ENCODE measurements at regions not wholly inside any gene's neighbourhood (a gene's known extent, or its start where the extent isn't known, plus 50 kb on each side); places are given as distances from the start of the nearest gene placed in this dataset.

DNA sequence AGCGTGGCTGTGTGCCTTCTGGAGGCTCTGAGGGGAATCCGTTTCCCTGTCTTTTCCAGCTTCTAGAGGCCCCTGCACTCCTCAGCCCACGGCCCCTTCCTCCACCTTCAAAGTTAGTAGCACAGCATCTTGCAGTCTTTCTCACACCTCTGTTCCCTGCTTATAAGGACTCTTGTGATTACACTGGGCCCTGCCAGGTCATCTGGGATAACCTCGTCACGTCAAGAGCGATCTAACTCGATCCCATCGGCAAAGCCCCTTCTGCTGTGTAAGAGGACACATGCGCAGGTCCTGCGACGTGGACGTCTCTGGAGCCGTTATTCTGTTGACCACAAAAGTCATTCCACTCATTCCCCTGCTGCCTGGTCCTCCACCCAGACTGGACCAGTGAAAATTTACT, 159.2 kb downstream of the BMP7 start:
- peaks cover 26% of the 10 kb centered on the region for H3K27me3 Mint-ChIP-seq
- no peaks in the 10 kb centered on the region for H3K9me3 Mint-ChIP-seq
- H3K36me3 Mint-ChIP-seq (ENCODE audit: low read depth) = no peaks in the 10 kb centered on the region
- Histone ChIP-seq H3K9me3 (ENCODE audit: control insufficient read depth in 1 of 2, insufficient read depth in 1 of 2, low read length in 2 of 2) (peaks cover 0 to 26% of the 10 kb centered on the region in 2 experiments), H3K27ac (ENCODE audit: low read depth in 1 of 2, low read length in 2 of 2) (no peak overlapping the region), H3K27me3 (ENCODE audit: control insufficient read depth in 1 of 2, insufficient read depth in 2 of 2, low read length in 2 of 2) (peaks cover 0 to 4% of the 10 kb centered on the region in 2 experiments), H3K4me1 (ENCODE audit: insufficient read depth, low read length) (no peaks in the 10 kb centered on the region), H3K4me3 (ENCODE audit: low read length) (no peak overlapping the region), H3K36me3 (ENCODE audit: insufficient read depth, low read length) (no peaks in the 10 kb centered on the region)
- ChIA-PET POLR2A (no interaction called here), CTCF (no interaction called here)
- no peak overlapping the region for H3K4me3 Mint-ChIP-seq
- DNase-seq = no peak
- TF ChIP-seq, protein P1, sequence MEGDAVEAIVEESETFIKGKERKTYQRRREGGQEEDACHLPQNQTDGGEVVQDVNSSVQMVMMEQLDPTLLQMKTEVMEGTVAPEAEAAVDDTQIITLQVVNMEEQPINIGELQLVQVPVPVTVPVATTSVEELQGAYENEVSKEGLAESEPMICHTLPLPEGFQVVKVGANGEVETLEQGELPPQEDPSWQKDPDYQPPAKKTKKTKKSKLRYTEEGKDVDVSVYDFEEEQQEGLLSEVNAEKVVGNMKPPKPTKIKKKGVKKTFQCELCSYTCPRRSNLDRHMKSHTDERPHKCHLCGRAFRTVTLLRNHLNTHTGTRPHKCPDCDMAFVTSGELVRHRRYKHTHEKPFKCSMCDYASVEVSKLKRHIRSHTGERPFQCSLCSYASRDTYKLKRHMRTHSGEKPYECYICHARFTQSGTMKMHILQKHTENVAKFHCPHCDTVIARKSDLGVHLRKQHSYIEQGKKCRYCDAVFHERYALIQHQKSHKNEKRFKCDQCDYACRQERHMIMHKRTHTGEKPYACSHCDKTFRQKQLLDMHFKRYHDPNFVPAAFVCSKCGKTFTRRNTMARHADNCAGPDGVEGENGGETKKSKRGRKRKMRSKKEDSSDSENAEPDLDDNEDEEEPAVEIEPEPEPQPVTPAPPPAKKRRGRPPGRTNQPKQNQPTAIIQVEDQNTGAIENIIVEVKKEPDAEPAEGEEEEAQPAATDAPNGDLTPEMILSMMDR (IDR thresholded peaks at IDR 0.05) = no peak
- no peak for ATAC-seq (ENCODE audit: poor library complexity)
- H3K4me1 Mint-ChIP-seq (ENCODE audit: low read depth) = no peaks in the 10 kb centered on the region
- no peak overlapping the region for H3K27ac Mint-ChIP-seq
- intact Hi-C loops (cut with DNase I, micrococcal nuclease) = no loop called here

DNA sequence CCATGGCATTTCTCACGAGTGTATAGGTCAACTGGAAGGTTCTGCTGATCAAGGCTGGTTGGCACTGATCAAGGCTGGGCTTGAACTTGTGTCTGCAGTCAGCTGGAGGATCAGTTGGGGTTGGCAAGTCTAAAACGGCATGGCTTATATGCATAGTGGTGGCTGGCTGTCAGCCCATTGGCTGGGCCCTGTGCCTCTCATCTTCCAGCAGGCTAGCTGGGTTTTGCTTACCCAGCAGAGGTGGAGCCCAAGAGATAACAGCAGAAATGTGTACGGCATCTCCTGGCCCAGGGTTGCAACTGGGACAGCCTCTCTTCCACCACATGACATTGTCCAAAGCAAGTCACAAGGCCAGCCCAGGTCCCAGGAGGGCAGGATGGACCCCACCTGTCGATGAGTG, 158.2 kb downstream of the BMP7 start:
- TF ChIP-seq, protein P1 (IDR thresholded peaks at IDR 0.05) = no peak
- Histone ChIP-seq H3K4me1 (ENCODE audit: insufficient read depth, low read length) (no peaks in the 10 kb centered on the region), H3K4me3 (ENCODE audit: low read length) (no peak overlapping the region), H3K9me3 (ENCODE audit: control insufficient read depth in 1 of 2, insufficient read depth in 1 of 2, low read length in 2 of 2) (peaks cover 0 to 21% of the 10 kb centered on the region in 2 experiments), H3K27me3 (ENCODE audit: control insufficient read depth in 1 of 2, insufficient read depth in 2 of 2, low read length in 2 of 2) (peaks cover 0 to 2% of the 10 kb centered on the region in 2 experiments), H3K27ac (ENCODE audit: low read depth in 1 of 2, low read length in 2 of 2) (no peak overlapping the region), H3K36me3 (ENCODE audit: insufficient read depth, low read length) (no peaks in the 10 kb centered on the region)
- H3K4me3 Mint-ChIP-seq = no peak overlapping the region
- POLR2A ChIA-PET = no interaction called here
- DNase-seq (no peak), ATAC-seq (ENCODE audit: poor library complexity) (no peak)
- no peak overlapping the region for H3K27ac Mint-ChIP-seq
- no peaks in the 10 kb centered on the region for H3K36me3 Mint-ChIP-seq (ENCODE audit: low read depth)
- CTCF ChIA-PET = no interaction called here
- intact Hi-C loops (cut with DNase I, micrococcal nuclease) = no loop called here
- no peaks in the 10 kb centered on the region for H3K4me1 Mint-ChIP-seq (ENCODE audit: low read depth)
- no peaks in the 10 kb centered on the region for H3K9me3 Mint-ChIP-seq
- H3K27me3 Mint-ChIP-seq = peaks cover 26% of the 10 kb centered on the region

DNA sequence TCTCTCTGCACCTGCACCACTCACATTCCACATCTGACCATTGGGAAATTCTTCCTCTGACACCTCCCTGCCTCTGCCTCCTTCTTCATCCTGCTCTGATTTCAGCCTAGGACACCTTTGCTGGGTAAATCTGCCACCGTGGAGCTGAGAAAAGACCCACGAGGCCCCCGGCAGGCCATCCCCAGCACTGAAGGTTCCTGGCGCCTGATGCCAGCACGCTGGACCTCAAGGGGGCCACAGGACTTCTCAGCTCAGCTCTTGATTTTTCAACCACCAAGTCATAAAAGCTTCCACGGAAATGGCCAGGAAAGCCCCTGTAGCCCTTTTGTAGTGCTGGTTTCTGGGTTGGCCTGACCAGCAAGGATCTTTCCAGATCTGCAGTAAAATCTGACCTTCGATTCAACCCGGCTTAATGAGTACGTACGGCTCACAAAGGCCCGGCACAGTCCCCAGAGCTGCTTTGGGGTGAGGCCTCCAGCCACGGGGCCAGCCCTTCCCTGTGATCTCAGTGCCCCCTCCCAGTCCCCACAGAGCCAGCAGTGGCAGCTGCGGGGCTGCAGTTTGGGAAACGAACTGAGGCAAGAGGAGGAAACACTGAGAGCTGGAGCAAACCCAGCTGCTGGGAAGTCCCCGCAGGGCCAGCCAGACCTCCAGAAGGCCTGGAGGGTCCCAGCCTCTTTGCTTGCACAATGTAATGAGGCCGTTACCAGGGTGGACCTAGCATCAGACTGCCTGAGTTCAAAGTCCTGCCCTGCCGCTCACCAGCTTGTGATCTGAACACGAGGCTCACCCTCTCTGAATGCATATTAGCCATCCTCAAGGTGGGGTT, 157.5 kb downstream of the BMP7 start:
- Mint-ChIP-seq H3K4me3 (no peak overlapping the region), H3K9me3 (no peaks in the 10 kb centered on the region), H3K4me1 (ENCODE audit: low read depth) (no peaks in the 10 kb centered on the region), H3K27ac (no peak overlapping the region), H3K36me3 (ENCODE audit: low read depth) (no peaks in the 10 kb centered on the region), H3K27me3 (peaks cover 24% of the 10 kb centered on the region)
- peaks cover 0 to 21% of the 10 kb centered on the region in 2 experiments for H3K9me3 ChIP-seq (ENCODE audit: control insufficient read depth in 1 of 2, insufficient read depth in 1 of 2, low read length in 2 of 2)
- TF ChIP-seq, protein P1 (IDR thresholded peaks at IDR 0.05) = no peak
- H3K27me3 ChIP-seq (ENCODE audit: control insufficient read depth in 1 of 2, insufficient read depth in 2 of 2, low read length in 2 of 2) = peaks cover 0 to 2% of the 10 kb centered on the region in 2 experiments
- H3K4me1 ChIP-seq (ENCODE audit: insufficient read depth, low read length) = no peaks in the 10 kb centered on the region
- DNase-seq = no peak
- intact Hi-C loops (cut with DNase I, micrococcal nuclease) = no loop called here
- no peak overlapping the region for H3K4me3 ChIP-seq (ENCODE audit: low read length)
- ChIA-PET CTCF (no interaction called here), POLR2A (no interaction called here)
- H3K27ac ChIP-seq (ENCODE audit: low read depth in 1 of 2, low read length in 2 of 2) = no peak overlapping the region
- no peak for ATAC-seq (ENCODE audit: poor library complexity)
- H3K36me3 ChIP-seq (ENCODE audit: insufficient read depth, low read length) = no peaks in the 10 kb centered on the region

Measured in CD4-positive, alpha-beta T cell (primary cell).